NCI-H82 (cell line): ENCODE measurements at regions not wholly inside any gene's neighbourhood (a gene's known extent, or its start where the extent isn't known, plus 50 kb on each side); places are given as distances from the start of the nearest gene placed in this dataset.
"Not testable (repeated sequence)": the region's sequence is repeated elsewhere in the genome, so short reads cannot be mapped to it uniquely, and the experiment has no call there.

ENCODE experiments used
- DNase-seq: peaks from one replicate; lab custom pipeline; 2025; lab: John Stamatoyannopoulos, UW

DNA sequence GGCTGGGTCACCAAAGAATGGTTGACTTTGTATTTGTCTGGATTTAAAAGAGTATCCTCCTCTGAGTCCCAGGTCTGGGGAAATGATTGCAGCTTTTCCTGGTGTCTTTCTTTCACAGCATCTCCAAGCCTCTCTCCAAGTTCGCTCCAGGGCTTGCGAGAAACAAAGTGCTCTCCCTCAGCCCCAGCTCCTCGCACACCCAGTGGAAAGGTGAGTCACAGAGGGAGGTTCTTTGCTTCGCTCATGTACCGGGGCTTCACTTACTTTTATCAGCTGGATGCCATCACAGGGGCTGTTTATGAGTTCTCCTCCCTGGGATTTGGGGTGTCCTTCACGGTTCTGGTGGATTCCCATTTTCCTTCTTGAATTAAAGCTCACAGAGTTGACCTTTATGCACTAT, 252.2 kb upstream of the PLPP4 start:
- DNase-seq = no peak

DNA sequence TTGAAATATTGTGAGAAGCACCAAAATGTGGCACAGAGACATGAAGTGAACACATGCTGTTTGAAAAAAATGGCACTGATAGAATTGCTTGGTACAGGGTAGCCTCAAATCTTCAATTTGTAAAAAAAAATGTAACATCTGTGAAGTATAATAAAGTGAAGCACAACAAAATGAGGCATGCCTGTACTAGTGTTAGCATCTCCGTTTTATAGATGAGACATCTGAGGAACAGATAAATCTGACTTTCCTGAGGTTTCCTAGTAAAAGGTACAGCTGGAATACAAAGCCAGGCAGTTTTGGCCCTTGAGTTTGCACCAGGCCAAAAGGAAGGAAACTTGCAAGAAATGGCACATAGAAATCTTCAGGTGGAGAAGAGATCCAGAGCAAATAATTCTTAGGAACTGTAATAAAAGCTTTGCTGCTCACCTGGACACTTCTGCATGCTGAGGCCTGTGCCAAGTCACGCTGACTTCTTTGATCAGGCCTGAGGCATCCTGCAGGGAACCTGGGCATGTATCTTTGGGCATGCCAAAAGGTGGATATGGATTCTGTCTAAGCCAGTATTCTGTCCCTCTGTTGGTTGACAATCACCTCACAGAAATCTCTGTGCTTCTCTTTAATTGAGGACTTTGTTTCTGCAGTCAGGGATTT, 251.5 kb upstream of the PLPP4 start:
- DNase-seq = no peak

DNA sequence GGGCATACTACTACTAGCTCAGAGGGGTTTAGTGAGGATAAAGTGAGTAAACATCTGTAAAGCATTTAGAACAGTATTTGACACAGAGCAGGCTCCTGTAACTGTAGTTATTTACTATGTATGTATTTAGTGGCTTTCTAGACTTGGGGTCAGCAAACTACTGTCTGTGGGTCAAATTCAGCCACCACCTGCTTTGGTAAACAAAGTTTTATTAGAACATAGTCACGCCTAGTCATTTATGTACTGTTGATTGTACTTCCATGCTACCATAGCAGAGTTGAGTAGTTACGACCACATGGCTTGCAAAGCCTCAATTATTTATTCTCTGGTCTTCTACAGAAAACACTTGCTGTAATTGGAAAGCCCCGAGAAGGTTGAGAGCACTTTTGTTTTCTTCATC, 248.5 kb upstream of the PLPP4 start:
- DNase-seq = no peak

DNA sequence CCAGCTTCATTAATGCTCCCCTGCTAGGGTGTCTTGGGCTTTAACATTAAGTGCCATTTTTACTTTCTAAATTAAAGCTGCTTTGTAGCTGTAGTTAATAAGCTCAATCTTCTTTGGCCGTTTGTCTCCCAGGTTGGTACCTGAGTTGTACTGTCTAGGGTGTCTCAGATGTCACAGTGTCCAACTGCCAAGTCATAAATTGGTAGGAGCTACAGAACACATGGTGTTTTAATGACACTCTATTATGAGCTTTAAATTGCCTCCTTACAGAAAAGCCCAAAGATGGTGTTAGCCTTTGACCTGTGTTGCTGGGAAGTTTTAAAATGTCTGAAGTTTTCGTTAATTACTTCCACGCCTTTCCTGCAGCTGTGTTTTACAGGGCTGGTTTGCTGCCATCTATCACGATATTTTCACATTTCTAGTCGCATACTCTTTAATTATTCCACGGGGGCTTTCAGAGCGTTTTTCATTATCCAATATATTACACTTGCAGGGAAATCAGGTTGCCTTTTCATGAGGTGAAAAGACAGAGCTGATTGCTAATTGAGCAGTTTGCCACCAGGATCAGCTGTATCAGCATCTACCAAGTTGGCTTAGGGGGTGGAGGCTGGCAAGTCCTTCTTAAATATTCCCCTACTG, 247.8 kb upstream of the PLPP4 start:
- DNase-seq = peak; percentile 52

DNA sequence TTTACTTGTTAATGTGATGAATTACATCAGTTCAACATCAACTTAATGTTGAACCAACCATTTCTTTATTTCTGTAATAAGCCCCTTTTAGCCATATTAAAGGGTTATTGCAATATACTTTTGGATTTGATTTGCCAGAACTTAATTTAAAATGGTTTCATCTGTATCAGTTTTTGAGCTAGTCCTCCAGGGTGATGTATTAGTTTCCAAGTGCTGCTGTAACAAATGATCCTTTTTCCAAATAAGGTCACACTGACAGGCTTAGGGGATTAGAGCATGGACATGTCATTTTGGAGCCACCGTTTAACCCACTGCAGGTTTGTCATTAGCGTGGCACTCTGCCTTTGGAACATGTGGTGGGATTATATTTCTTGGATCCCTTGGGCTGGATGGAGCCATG, 244.8 kb upstream of the PLPP4 start:
- no peak for DNase-seq

DNA sequence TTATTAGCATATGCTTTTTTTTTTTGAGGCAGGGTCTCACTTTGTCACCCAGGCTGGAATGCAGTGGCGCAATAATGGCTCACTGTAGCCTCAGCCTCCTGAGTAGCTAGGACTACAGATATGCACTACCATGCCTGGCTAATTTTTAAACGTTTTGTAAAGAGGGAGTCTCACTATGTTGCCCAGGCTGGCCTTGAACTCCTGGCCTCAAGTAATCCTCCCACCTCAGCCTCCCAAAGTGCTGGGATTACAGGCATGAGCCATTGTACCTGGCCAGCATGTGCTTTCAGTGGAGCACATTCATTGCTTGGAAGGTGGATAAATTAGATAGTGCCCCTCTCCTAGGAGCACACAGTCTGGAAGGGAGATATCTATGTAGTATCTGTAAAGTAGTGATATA, 243.7 kb upstream of the PLPP4 start:
- not testable (repeated sequence) for DNase-seq

DNA sequence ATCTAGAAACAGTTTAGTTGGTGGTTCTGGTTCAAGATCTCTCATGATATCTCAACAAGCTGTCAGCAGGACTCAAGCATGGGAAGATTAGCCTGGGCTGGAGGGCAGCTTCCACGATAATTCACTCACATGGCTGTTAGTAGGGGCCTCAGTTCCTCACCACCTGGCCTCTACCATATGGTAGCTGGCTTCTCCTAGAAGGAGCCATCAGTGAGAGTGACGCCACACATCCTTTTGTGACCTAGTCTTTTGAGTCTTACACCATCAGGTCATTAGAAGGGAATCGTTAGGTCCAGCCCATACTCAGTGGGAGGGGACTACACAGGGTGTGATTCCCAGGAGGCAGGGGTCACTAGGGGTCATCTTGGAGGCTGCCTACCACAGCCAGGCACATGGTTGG, 239.3 kb upstream of the PLPP4 start:
- DNase-seq = peak; percentile 87

DNA sequence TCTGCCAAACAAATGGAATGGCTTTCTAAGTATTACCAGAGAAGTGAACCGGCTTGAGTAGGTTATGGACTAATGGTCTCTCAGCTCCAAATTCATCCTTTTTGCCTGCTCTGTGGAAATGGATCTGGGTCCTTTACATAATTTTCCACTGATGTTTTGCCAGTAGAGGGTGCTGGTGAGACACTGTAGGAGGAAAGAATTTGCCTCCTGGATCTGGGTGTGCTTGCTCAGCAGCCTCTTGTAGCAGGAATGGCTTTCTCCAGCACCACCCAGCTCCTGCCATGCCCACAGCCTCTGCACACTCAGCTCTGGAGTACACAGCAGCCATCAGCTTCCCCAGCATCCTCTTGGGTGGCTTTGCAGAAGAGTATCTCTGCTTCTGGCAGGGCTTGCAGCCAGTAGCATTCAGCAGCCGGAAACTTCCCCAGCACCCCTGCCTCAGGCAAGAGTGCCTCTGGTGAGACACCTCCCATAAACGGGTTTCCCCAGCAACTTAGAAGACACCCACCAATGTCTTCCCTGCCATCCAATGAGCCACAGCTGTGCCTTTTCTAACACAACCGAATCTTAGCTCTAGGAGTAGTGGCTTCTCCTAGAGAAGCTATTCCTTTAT, 235.0 kb upstream of the PLPP4 start:
- peak; percentile 90 for DNase-seq

DNA sequence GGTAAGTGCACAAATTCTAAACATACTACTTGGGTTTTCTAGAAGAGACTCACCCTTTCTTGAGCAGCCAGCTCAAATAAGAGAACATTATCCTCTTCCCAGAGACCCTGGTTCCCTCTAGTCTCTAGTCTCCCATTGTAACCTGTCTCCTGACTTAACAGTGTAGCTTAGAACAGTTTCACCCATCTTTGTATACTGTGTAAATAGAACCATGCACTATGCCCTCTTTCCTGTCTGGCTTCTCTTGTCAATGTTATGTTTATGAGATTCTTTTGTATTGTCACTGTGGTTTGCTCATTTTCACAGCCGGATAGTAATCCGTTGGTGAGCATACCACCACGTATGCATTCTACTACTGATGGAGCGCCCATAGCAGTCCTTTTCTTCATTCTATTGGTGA, 227.4 kb upstream of the PLPP4 start:
- no peak for DNase-seq

DNA sequence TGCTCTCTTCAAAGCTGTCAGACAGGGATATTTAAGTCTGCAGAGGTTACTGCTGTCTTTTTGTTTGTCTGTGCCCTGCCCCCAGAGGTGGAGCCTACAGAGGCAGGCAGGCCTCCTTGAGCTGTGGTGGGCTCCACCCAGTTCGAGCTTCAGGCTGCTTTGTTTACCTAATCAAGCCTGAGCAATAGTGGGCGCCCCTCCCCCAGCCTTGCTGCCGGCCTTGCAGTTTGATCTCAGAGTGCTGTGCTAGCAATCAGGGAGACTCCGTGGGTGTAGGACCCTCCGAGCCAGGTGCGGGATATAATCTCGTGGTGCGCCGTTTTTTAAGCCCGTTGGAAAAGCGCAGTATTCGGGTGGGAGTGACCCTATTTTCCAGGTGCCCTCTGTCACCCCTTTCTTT, 217.3 kb upstream of the PLPP4 start:
- not testable (repeated sequence) for DNase-seq

DNA sequence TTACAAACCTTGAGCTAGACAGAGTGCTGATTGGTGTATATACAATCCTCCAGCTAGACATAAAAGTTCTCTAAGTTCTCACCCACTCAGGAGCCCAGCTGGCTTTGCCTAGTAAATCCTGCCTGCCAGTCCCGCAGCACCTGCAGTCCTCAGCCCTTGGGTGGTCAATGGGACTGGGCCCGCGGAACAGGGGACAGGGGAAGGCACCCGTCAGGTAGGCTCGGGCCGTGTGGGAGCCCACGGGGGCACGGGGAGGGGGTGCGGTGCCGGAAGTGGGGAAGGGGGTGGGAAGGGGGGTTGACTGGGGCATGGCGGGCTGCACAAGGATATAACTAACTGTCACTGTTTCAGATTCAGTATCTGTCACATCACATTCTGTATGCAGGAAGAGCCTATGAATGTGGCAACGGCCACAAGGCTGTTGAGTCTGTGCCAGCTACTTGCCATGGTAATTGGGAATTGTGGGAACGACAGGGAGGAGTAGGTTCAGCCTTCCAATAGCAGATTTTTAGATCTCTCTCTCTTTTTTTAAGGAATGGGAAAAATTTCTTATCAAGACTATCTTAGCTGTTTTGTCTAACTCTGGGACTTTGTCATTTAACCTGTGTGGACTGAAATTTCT, 205.1 kb upstream of the PLPP4 start:
- no peak for DNase-seq

DNA sequence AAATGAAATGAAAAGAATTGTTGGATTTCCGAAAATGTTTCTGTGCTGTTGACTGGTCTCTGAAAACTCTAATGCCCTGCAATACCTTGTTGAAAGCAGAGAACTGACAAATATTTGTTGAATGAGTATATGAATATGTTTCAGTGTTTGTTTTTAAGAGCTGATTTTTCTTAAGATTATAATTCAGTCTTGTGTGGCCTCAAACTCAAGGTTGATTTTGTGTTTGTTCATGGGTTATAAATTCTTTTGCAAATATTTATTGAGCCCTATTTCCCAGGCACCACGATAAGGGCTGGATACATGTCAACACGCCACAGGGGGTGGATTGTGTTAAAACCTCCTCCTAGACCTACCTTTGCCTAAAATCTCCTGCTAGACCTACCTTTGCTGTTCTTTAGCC, 203.9 kb upstream of the PLPP4 start:
- DNase-seq = no peak

DNA sequence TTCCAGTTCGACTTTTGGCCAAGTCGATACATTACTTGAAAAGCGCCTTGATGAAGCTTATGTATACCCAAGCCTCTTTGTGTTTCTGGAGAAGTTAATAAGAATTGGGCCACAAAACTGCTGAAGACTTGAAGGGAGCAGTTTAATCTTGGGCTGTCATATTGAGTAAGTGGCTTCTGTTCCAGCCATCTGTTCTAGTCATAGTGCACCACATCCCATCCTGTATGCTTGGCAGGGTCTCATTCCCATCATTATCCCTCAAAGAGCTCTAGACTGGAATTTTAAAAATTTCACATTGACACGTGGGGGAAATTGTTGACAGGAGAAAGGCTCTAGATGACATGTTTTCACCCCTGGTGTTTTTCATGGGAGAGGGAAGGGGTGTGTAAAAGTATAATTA, 196.6 kb upstream of the PLPP4 start:
- peak; percentile 69 for DNase-seq

DNA sequence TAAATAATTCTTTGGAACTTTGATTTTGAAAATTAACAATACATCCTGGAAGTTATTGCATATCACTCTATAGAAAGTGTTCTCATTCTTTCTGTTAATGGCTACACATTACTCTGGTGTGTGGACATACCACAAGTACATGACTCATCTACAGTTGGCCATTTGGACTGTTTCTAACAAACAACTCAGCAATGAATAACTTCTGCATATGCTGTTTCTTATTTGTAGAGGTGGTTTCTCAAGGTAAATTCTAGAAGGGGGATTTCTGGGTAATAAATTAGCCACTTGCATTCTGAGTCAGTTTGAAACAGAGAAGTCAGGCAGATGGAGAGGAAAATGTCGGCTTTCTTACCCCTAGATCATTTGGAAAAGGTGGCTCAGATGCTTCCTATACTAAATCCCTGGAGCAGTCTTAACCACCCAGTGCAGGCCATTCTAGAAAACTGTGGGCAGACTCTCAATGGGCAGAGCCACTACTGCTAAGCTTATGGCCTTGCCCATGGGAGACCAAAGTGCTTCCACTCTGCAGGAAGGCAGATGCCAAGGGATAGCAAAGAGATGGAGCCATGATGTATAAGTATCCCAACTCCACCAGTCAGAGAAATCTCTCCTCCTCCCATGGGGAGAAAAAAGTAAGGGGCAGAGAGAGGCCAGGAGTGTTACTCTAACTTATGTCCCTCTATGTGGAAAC, 194.0 kb upstream of the PLPP4 start:
- no peak for DNase-seq

DNA sequence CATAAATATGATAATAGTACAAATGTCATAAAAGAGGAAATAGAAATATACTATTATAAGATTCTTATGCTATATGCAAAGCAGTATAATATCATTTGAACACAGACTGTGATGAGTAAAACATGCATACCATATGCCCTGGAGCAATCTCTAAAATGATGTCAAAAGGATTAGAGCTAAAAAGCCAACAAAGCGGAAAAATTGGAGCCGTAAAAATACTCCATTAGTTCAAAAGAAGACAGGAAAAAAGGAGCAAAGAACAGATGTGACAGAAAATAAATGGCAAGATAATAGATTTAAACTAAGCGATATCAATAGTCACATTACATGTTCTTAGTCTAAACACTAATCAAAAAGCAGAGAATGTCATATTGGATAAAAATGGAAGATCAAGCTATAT, 191.0 kb upstream of the PLPP4 start:
- DNase-seq = no peak

DNA sequence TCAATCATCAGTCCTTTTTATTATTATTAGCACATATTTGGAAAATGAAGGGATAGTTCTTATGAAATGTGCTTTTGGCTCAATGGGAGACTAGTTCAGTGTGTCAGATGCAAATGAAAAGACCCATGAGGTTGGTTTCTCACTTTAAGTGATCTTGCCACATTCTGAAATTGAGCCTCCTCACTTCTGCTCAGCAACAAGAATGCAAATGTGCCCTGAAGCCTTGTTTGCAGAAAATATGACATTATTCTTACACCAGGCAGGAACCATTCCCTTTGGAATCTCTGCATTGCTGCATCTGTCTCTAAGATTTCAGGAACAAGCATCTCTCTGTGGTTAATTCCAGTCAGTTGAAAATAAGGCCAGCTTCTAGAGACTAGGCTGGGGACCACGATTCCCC, 186.1 kb upstream of the PLPP4 start:
- DNase-seq = no peak

DNA sequence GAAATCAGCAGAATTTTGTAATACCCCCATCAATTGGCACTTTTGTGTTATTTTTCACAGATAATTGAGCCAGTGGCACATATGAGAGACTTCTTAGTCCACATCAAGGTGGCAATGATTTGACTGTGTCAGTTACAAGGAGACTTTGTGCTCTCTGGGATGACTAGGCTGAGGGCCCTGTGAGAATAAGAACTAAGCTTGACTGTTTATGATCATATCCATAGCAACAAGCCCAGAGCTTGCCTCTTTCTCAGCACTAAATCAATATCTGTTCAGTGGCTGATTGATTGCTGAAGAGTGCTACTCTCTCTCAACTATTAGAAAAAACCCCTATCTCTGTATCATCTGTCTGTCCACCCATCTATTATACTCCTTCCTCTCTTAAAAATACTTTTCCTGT, 185.3 kb upstream of the PLPP4 start:
- no peak for DNase-seq

DNA sequence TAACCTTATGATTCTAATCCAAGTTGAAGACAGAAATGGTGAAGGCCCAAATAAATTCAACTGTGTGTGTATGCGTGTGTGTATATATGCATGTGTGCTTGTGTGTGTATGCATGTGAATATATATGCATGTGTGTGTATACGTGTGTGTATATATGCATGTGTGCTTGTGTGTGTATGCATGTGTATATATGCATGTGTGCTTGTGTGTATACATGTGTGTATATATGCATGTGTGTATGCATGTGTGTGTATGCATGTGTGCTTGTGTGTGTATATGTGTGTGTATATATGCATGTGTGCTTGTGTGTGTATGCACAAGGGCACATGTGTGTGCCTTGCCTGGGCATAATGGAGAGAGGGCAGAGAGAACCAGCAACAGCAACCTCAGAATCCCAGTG, 184.7 kb upstream of the PLPP4 start:
- DNase-seq = no peak

DNA sequence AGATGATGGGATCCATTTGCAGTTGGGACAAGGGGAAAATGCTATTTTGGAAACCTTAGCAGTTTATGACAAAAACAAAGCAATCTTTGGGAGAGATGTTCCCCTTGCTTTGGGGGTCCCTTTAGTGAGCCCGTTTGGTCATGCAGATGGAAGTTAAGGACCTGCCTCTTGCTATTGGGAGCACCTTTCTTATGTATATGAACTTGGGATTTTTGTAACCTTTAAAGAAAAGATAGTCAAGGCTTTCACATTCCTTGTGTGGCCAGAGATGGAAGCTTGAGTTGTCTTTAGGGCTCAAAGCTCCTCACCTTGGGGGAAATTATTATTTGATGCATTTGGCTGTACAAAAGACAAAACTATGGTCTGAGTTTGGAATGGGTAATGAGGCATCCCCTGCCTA, 179.0 kb upstream of the PLPP4 start:
- no peak for DNase-seq

DNA sequence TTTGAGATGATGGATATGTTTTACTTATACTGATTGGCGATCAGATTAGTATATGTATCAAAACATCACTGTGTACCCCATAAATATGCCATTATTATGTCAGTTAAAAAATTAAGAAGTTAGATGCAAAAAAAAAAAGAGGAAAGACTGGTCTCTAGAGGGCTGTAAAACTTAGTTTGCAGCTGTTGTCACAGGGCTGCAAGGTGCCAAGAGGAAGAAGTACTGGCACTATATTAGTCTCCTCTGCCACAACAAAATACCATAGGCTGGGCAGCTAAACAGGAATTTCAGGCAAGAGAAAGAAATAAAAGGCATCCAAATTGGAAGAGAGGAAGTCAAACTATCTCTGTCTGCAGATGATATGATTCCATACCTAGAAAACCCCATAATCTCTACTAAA, 177.8 kb upstream of the PLPP4 start:
- no peak for DNase-seq

DNA sequence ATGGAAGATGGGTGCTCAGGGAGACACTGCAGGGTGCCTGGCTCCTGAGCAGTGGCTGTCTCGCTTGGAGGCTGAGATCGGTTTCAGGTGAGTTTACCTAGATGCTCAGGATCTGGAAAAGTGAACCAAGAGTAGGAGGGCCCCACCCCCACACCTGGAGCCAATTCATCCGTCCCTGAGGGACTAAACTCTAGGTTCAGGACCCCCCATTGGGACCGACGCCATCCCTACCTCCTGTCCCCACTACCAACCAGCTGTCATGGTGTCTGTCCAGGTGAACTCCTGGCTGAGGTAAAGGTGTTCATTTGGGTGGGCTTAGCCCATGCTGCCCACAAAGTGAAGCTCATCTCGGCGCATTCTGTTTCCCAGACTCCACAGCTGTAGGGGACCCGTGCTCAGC, 174.6 kb upstream of the PLPP4 start:
- no peak for DNase-seq

DNA sequence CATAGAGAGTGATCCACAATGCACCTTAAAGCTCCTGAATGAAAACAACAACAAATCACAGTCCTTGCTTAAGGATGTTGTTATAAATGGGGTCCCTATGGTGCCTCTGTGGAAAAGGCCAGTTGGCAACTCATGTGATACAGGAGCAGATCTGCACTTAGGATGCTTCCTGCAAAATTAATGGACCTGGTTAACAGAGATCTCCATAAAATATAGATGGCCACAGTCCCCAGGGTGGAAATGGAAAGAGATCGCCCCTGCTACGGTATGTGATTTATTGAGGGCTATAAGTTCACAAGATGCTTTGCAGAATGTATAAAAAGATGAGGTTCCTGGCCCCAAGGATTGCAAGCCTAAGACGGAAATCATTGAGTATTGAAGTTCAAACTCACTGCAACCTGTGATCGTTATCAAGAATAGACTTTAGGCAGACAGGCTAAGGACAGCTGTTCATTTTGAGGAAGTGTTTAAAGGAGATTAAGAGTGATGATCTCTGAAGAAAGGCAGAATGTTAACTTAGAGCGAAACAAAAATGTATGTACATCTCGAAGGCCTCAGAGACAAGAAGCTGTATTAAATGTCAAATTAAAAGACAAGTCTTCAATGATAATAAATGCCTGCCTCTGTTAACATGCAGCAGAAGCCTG, 174.1 kb upstream of the PLPP4 start:
- peak; percentile 27 for DNase-seq
